GM10266 (cell line): ENCODE measurements at regions not wholly inside any gene's neighbourhood (a gene's known extent, or its start where the extent isn't known, plus 50 kb on each side); places are given as distances from the start of the nearest gene placed in this dataset.

Experiments
- DNase-seq: peaks from one replicate; pipeline ENCODE4 v3.0.0; 2012; ENCODE audit errors: extremely low spot score
- TF ChIP-seq, protein P1 (sequence below): IDR thresholded peaks from 2 replicates; pipeline ENCODE4 v1.5.1; 2012; ENCODE audit warnings: mild to moderate bottlenecking, low read depth; ENCODE audit not compliant: control insufficient read depth, insufficient read depth; ENCODE audit errors: missing control alignments

DNA sequence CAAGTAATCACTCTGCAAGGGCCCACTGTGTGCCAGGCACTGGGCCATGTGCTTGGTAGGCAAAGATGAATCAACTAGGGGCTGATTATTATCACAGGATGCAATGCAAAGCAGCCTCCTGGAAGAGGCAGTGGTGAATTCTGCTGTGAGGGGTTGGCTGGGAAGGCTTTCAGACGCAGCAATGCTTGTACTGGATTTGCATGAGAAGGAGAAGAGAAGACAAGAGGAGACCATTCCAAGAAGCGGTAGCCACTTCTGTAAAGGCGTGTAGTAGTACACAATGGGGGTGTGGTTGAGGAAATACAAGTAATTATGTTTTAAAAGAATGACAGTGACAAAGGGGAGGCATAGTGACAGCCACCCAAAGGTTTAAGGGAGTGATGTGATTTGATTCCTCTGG is 502.7 kb downstream of the PLCL1 start:
- DNase-seq: no peak

DNA sequence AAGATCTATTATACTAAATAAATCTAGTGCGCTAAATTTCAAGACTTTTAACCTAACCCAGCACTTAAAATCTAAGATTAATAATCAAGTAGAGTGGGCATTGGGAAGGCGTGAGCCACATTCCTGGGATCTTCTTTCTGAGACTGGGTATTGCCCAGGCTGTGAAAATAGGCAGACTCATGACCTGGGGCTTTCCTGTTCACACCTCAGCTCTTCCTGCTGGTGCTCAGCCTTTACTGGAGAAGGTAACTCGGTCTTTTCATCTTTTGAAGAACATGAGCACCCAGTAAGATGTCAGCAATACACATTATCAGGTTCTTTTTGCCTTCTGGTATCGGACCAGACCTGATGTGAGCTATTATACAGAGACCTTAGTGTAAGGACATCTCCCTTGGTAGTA is 500.5 kb downstream of the PLCL1 start:
- TF ChIP-seq, protein P1, sequence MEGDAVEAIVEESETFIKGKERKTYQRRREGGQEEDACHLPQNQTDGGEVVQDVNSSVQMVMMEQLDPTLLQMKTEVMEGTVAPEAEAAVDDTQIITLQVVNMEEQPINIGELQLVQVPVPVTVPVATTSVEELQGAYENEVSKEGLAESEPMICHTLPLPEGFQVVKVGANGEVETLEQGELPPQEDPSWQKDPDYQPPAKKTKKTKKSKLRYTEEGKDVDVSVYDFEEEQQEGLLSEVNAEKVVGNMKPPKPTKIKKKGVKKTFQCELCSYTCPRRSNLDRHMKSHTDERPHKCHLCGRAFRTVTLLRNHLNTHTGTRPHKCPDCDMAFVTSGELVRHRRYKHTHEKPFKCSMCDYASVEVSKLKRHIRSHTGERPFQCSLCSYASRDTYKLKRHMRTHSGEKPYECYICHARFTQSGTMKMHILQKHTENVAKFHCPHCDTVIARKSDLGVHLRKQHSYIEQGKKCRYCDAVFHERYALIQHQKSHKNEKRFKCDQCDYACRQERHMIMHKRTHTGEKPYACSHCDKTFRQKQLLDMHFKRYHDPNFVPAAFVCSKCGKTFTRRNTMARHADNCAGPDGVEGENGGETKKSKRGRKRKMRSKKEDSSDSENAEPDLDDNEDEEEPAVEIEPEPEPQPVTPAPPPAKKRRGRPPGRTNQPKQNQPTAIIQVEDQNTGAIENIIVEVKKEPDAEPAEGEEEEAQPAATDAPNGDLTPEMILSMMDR: no peak
- no peak for DNase-seq

More for the DNA sequence above, 502.7 kb downstream of the PLCL1 start:
- TF ChIP-seq, protein P1: no peak

DNA sequence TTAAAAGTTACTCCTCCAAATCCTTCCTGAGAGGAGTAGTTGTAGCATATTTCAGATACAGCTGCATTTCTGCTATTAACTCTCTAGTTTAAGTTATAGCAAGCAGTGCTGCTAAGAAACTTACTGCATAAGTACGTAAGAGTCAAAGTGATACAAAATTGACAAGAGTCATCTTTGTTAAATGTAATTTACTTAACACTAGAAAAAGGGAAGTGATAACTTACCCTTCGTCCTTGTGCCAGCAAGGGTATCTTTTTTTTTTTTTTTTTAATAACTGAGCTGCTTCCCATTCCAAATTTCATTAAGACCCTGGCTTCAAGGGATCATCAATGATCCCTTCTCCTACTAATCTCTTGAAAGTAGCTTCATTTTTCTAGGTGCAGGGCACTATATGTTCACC is 493.0 kb downstream of the PLCL1 start:
- DNase-seq: no peak
- TF ChIP-seq, protein P1: no peak

DNA sequence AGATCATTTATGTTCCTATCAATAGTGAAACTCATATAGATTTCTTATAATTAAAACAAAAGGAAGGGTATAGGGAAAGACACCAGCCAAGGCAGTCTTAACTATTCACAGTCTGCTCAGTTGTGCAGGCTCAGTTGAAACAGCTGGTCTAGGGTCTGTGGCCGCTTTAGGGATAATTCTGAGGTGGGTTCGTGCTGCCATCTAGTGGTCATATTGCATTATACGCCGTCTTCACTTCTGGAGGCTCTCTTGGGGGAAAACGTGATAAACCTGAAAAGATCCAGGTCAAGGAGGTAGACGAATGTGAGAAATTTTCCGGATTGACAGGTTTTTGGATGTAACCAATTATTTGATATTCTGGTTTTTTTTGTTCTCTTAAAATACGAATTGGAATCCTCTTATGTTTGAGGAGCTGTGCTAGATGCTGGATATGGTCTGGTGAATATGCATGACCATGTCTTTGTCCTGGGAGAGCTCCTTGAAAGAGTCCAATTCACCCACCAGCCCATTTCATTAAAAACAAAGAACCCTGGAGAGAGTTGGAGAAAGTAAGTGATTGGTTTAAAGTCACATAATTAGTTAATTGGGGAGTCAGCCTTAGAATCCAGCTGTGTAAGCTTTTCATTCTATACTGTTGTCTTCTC is 492.4 kb downstream of the PLCL1 start:
- TF ChIP-seq, protein P1: peak; percentile 71
- peak; percentile 39 for DNase-seq

DNA sequence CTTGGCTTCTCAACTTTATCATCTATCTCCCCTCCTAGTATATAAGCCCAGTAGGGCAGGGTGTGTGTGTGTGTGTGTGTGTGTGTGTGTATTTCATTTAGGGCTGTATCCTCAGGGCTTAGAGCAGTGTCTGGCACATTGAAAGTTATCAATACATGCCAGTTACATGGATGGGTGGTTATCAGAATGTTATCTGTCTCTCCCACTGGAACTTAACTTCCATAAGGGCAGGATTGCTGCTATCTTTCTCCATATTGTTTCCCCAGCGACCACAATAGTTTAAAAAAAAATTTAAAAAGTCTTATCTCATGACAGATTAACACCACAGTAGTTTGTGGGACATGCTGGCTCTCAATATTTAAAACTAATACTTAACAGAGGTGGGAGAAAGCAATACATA is 488.9 kb downstream of the PLCL1 start:
- TF ChIP-seq, protein P1: no peak
- no peak for DNase-seq

DNA sequence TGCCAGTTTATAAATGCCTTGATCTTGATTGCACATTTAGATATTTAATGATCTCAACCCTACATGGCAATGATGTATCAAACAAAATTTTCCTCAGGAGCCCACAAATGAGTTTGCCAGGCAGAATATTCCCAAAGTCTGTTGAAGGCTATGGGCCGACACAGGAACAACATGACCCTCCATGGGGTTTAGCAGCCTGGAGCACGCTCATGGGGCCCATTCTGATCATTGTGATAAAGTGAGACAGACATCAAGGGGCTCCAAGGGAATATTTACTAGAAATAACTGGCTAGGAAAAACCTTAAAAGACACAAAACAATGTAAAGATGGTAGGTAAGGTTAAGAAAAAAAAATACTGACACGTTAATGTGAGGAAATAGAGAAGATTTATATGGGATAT is 485.4 kb downstream of the PLCL1 start:
- TF ChIP-seq, protein P1: no peak
- DNase-seq: no peak

DNA sequence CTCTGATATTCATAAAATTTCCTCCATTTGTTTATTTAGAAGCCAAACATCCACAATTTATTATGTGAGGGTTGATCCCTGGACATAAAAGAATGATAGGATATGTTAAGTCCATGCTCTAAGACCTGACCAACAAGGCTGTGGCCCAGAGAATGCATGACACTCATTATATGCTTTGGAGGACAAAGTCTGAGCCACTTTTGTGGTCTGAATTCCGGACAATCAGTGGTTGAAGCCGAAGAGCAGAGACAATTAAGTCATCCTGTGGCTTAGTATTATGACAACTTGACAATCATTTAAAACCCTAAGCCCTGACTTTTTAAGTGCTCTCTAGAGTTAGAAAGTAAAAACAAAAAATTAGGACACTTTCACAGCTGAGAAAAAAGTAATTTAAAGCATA is 483.3 kb downstream of the PLCL1 start:
- DNase-seq: no peak
- TF ChIP-seq, protein P1: no peak
